GM21723 (cell line): ENCODE measurements at regions not wholly inside any gene's neighbourhood (a gene's known extent, or its start where the extent isn't known, plus 50 kb on each side); places are given as distances from the start of the nearest gene placed in this dataset.
"Not testable (repeated sequence)": the region's sequence is repeated elsewhere in the genome, so short reads cannot be mapped to it uniquely, and the experiment has no call there.

Experiments used
- ATAC-seq: cut with Tn5 transposase; IDR thresholded peaks from one replicate; pipeline ENCODE4 v1.9.1; 2021; ENCODE audit warnings: mild to moderate bottlenecking, moderate library complexity; ENCODE audit not compliant: unreplicated experiment

GRCh38 chr13:44887515-44887914 lies 101.8 kb downstream of the NUFIP1 start:
- no peak for ATAC-seq

- ATAC-seq, result no peak
Measured at GRCh38 chr13:44884076-44884729, 105.1 kb downstream of the NUFIP1 start.

GRCh38 chr13:44879452-44880058 lies 109.7 kb downstream of the NUFIP1 start:
- no peak for ATAC-seq

GRCh38 chr13:44876782-44877324 lies 112.4 kb downstream of the NUFIP1 start:
- no peak for ATAC-seq

- no peak for ATAC-seq
Measured at GRCh38 chr13:44874886-44875630, 114.2 kb downstream of the NUFIP1 start.

GRCh38 chr13:44874176-44874575 lies 115.1 kb downstream of the NUFIP1 start:
- ATAC-seq, result no peak

GRCh38 chr13:44873461-44873860 lies 115.8 kb downstream of the NUFIP1 start:
- no peak for ATAC-seq

- ATAC-seq, result no peak
Measured at GRCh38 chr13:44872751-44873150, 116.5 kb downstream of the NUFIP1 start.

- no peak for ATAC-seq
Measured at GRCh38 chr13:44870456-44870929, 118.8 kb downstream of the NUFIP1 start.

GRCh38 chr13:44869167-44869566 lies 120.1 kb downstream of the NUFIP1 start:
- ATAC-seq, result no peak

GRCh38 chr13:44868397-44868796 lies 120.9 kb downstream of the NUFIP1 start:
- peak; percentile 90 for ATAC-seq

- no peak for ATAC-seq
Measured at GRCh38 chr13:44867825-44868224, 121.4 kb downstream of the NUFIP1 start.

- ATAC-seq, result no peak
Measured at GRCh38 chr13:44866411-44866911, 122.8 kb downstream of the NUFIP1 start.

- no peak for ATAC-seq
Measured at GRCh38 chr13:44865722-44866410, 123.4 kb downstream of the NUFIP1 start.

- not testable (repeated sequence) for ATAC-seq
Measured at GRCh38 chr13:44863641-44864040, 125.6 kb downstream of the NUFIP1 start.

GRCh38 chr13:44860454-44860853 lies 128.8 kb downstream of the NUFIP1 start:
- no peak for ATAC-seq

GRCh38 chr13:44857736-44858135 lies 131.5 kb downstream of the NUFIP1 start:
- ATAC-seq, result no peak

GRCh38 chr13:44857061-44857460 lies 132.2 kb downstream of the NUFIP1 start:
- no peak for ATAC-seq

- no peak for ATAC-seq
Measured at GRCh38 chr13:44855860-44856259, 133.4 kb downstream of the NUFIP1 start.

- no peak for ATAC-seq
Measured at GRCh38 chr13:44854313-44855060, 134.8 kb downstream of the NUFIP1 start.
